HEK293 (cell line): ENCODE measurements at regions not wholly inside any gene's neighbourhood (a gene's known extent, or its start where the extent isn't known, plus 50 kb on each side); places are given as distances from the start of the nearest gene placed in this dataset.

Experiments
- CTCF ChIA-PET: fragments of 350-600 bp; formaldehyde crosslinking; extraction: SDS; loops from one replicate; lab custom pipeline; 2021; ENCODE audit warnings: antibody characterized with exemption; lab: Yijun Ruan, JAX
- POLR2A ChIA-PET: fragments of 300-600 bp; formaldehyde crosslinking; extraction: SDS; loops from one replicate; lab custom pipeline; 2020; ENCODE audit warnings: antibody characterized with exemption, inconsistent platforms; lab: Yijun Ruan, JAX
- H3K27ac ChIP-seq: fragments of 200-500 bp; sonication (Bioruptor generic); 2 replicates; pipeline ENCODE4 v1.5.1; 2014; ENCODE audit warnings: low read depth, low read length, control low read depth, inconsistent platforms; ENCODE audit errors: extremely low read depth
- H3K36me3 ChIP-seq, 2 experiments: fragments of 200-500 bp in 1 of 2; sonication (Bioruptor generic) in 1 of 2; 1 replicate in 1 of 2; 2 replicates in 1 of 2; pipeline ENCODE4 v1.5.1; 2014 to 2017; ENCODE audit warnings: inconsistent platforms in 2 of 2, low read length in 2 of 2; ENCODE audit not compliant: control insufficient read depth in 2 of 2, insufficient read depth in 1 of 2
- H3K4me1 ChIP-seq: fragments of 200-500 bp; sonication (Bioruptor generic); 2 replicates; pipeline ENCODE4 v1.5.1; 2014; ENCODE audit warnings: mild to moderate bottlenecking, low read length, inconsistent platforms; ENCODE audit not compliant: control insufficient read depth, insufficient read depth
- H3K4me3 ChIP-seq: 2 replicates; pipeline ENCODE4 v1.5.1; 2011; ENCODE audit warnings: low read depth, mild to moderate bottlenecking, control low read depth, low read length, moderate library complexity
- H3K9me3 ChIP-seq: fragments of 200-500 bp; sonication (Bioruptor generic); 2 replicates; pipeline ENCODE4 v1.5.1; 2014; ENCODE audit warnings: low read depth, low read length, inconsistent platforms; ENCODE audit not compliant: control insufficient read depth, insufficient read depth
- BCL11B ChIP-seq: fragments of 450-650 bp; formaldehyde crosslinking; IDR thresholded peaks from 2 replicates; pipeline ENCODE4 v1.5.1; 2016; ENCODE audit warnings: low read depth, missing biosample characterization, missing genetic modification characterization
- GFI1B ChIP-seq: fragments of 450-650 bp; formaldehyde crosslinking; IDR thresholded peaks from 2 replicates; pipeline ENCODE4 v1.5.1; 2016; ENCODE audit warnings: missing biosample characterization, missing genetic modification characterization
- KLF9 ChIP-seq: fragments of 450-650 bp; formaldehyde crosslinking; IDR thresholded peaks from 2 replicates; pipeline ENCODE4 v1.5.1; 2016; ENCODE audit warnings: missing biosample characterization, missing genetic modification characterization, low read depth
- MZF1 ChIP-seq: fragments of 450-650 bp; formaldehyde crosslinking; IDR thresholded peaks from 2 replicates; pipeline ENCODE4 v1.5.1; 2017; ENCODE audit warnings: missing biosample characterization, missing genetic modification characterization, borderline replicate concordance
- REPIN1 ChIP-seq: fragments of 450-650 bp; formaldehyde crosslinking; IDR thresholded peaks from 2 replicates; pipeline ENCODE4 v1.5.1; 2017; ENCODE audit warnings: missing biosample characterization, missing genetic modification characterization, low read depth
- SCRT1 ChIP-seq: fragments of 450-650 bp; formaldehyde crosslinking; IDR thresholded peaks from 2 replicates; pipeline ENCODE4 v1.5.1; 2016; ENCODE audit warnings: missing biosample characterization, missing genetic modification characterization, borderline replicate concordance
- WT1 ChIP-seq: fragments of 450-650 bp; formaldehyde crosslinking; IDR thresholded peaks from 2 replicates; pipeline ENCODE4 v1.5.1; 2016; ENCODE audit warnings: missing biosample characterization, missing genetic modification characterization
- ZBTB10 ChIP-seq: fragments of 450-650 bp; formaldehyde crosslinking; IDR thresholded peaks from 2 replicates; pipeline ENCODE4 v1.5.1; 2016; ENCODE audit warnings: missing biosample characterization, missing genetic modification characterization
- ZNF114 ChIP-seq: fragments of 450-650 bp; formaldehyde crosslinking; IDR thresholded peaks from 2 replicates; pipeline ENCODE4 v1.5.0; 2017; ENCODE audit warnings: missing biosample characterization, missing genetic modification characterization
- ZNF146 ChIP-seq: fragments of 450-650 bp; formaldehyde crosslinking; IDR thresholded peaks from 2 replicates; pipeline ENCODE4 v1.5.1; 2016; ENCODE audit warnings: missing biosample characterization, missing genetic modification characterization
- ZNF2 ChIP-seq: fragments of 450-650 bp; formaldehyde crosslinking; IDR thresholded peaks from 2 replicates; pipeline ENCODE4 v1.5.1; 2016; ENCODE audit warnings: missing biosample characterization, missing genetic modification characterization
- ZNF202 ChIP-seq: fragments of 450-650 bp; formaldehyde crosslinking; IDR thresholded peaks from 2 replicates; pipeline ENCODE4 v1.5.1; 2016; ENCODE audit warnings: missing biosample characterization, missing genetic modification characterization, borderline replicate concordance
- ZNF214 ChIP-seq: fragments of 450-650 bp; formaldehyde crosslinking; IDR thresholded peaks from 2 replicates; pipeline ENCODE4 v1.5.1; 2017; ENCODE audit warnings: missing biosample characterization, mild to moderate bottlenecking, missing genetic modification characterization, borderline replicate concordance
- ZNF223 ChIP-seq: fragments of 450-650 bp; formaldehyde crosslinking; IDR thresholded peaks from 2 replicates; pipeline ENCODE4 v1.5.1; 2016; ENCODE audit warnings: missing biosample characterization, missing genetic modification characterization
- ZNF274 ChIP-seq, 2 experiments: fragments of 200-500 bp in 1 of 2; fragments of 450-650 bp in 1 of 2; sonication (Bioruptor generic) in 1 of 2; formaldehyde crosslinking in 1 of 2; IDR thresholded peaks; 2 replicates each; pipeline versions ENCODE4 v1.5.1 to v1.6.1; 2014 to 2016; ENCODE audit warnings: borderline replicate concordance in 1 of 2, inconsistent platforms in 1 of 2, low read length in 1 of 2, missing biosample characterization in 1 of 2, missing genetic modification characterization in 1 of 2
- ZNF280C ChIP-seq: fragments of 450-650 bp; formaldehyde crosslinking; IDR thresholded peaks from 2 replicates; pipeline ENCODE4 v1.5.1; 2016; ENCODE audit warnings: missing biosample characterization, missing genetic modification characterization
- ZNF311 ChIP-seq: fragments of 450-650 bp; formaldehyde crosslinking; IDR thresholded peaks from 2 replicates; pipeline ENCODE4 v1.5.1; 2017; ENCODE audit warnings: missing biosample characterization, missing genetic modification characterization, borderline replicate concordance
- ZNF335 ChIP-seq: fragments of 450-650 bp; formaldehyde crosslinking; conservative IDR thresholded peaks from 2 replicates; pipeline ENCODE4 v1.5.1; 2016; ENCODE audit warnings: missing biosample characterization, missing genetic modification characterization
- ZNF366 ChIP-seq: fragments of 450-650 bp; formaldehyde crosslinking; conservative IDR thresholded peaks from 2 replicates; pipeline ENCODE4 v1.5.1; 2016; ENCODE audit warnings: missing biosample characterization, missing genetic modification characterization
- ZNF37A ChIP-seq: fragments of 450-650 bp; IDR thresholded peaks from 2 replicates; pipeline ENCODE4 v1.5.1; 2018; ENCODE audit warnings: missing biosample characterization, missing genetic modification characterization
- ZNF416 ChIP-seq: fragments of 450-650 bp; formaldehyde crosslinking; IDR thresholded peaks from 2 replicates; pipeline ENCODE4 v1.5.1; 2016; ENCODE audit warnings: missing biosample characterization, missing genetic modification characterization
- ZNF585B ChIP-seq: fragments of 450-650 bp; formaldehyde crosslinking; IDR thresholded peaks from 2 replicates; pipeline ENCODE4 v1.5.1; 2016; ENCODE audit warnings: missing biosample characterization, missing genetic modification characterization
- ZNF596 ChIP-seq: fragments of 450-650 bp; IDR thresholded peaks from 2 replicates; pipeline ENCODE4 v1.5.0; 2018; ENCODE audit warnings: missing biosample characterization, mild to moderate bottlenecking, missing genetic modification characterization, moderate library complexity
- ZNF664 ChIP-seq: fragments of 450-650 bp; formaldehyde crosslinking; IDR thresholded peaks from 2 replicates; pipeline ENCODE4 v1.5.1; 2016; ENCODE audit warnings: missing biosample characterization, missing genetic modification characterization
- ZNF701 ChIP-seq: fragments of 450-650 bp; formaldehyde crosslinking; IDR thresholded peaks from 2 replicates; pipeline ENCODE4 v1.5.1; 2016; ENCODE audit warnings: missing biosample characterization, missing genetic modification characterization
- ZNF837 ChIP-seq: fragments of 450-650 bp; formaldehyde crosslinking; IDR thresholded peaks from 2 replicates; pipeline ENCODE4 v1.5.1; 2016; ENCODE audit warnings: missing biosample characterization, missing genetic modification characterization
- TF ChIP-seq, protein P1 (sequence below): fragments of 450-650 bp; formaldehyde crosslinking; optimal IDR thresholded peaks from 2 replicates; pipeline ENCODE3; 2016; ENCODE audit warnings: missing biosample characterization, mild to moderate bottlenecking, missing genetic modification characterization
- TF ChIP-seq, protein P2 (sequence below): fragments of 450-650 bp; formaldehyde crosslinking; IDR thresholded peaks from 2 replicates; pipeline ENCODE4 v1.5.1; 2016; ENCODE audit warnings: missing biosample characterization, missing genetic modification characterization
- TF ChIP-seq, protein P3 (sequence below): fragments of 450-650 bp; IDR thresholded peaks from 2 replicates; pipeline ENCODE4 v1.5.1; 2018; ENCODE audit warnings: missing biosample characterization, mild to moderate bottlenecking, missing genetic modification characterization

DNA sequence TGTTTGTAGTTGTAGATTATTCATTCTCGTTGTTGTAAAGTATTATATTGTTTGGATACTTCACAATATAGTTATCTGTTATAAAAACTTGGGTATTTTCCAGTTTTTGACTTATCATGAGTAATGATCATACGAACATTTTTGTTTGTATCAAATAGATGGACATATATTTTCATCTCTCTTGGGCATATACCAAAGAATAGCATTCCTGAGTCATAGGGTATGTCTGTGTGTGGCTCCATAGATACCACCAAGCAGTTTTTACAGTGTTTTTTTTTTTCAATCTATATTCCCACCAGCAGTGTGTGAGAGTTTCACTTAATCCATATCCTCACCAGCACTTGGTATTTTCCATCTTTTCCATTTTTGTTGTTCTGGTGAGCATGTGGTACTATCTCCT, 89.7 kb upstream of the RAB40AL start:
- no peak overlapping the region for H3K27ac ChIP-seq
- POLR2A ChIA-PET = no interaction called here
- H3K4me1 ChIP-seq = no peaks in the 10 kb centered on the region
- CTCF ChIA-PET = no interaction called here
- TF ChIP-seq ZNF596 (tag by site-specific recombination) (no peak), ZNF585B (tag by site-specific recombination) (no peak), ZNF202 (tag by site-specific recombination) (no peak), ZNF280C (tag by site-specific recombination) (no peak), ZNF366 (tag by site-specific recombination) (no peak), ZNF664 (no peak), ZNF223 (tag by site-specific recombination) (no peak), ZNF274 (IDR thresholded peaks at IDR 0.05; ENCODE audit: low read length) (no peak), ZNF274 (tag by site-specific recombination; IDR thresholded peaks at IDR 0.05; ENCODE audit: borderline replicate concordance) (no peak), ZNF701 (tag by site-specific recombination) (no peak), MZF1 (tag by site-specific recombination) (no peak), ZNF311 (tag by site-specific recombination) (no peak), ZNF837 (tag by site-specific recombination) (no peak), ZNF214 (tag by site-specific recombination) (no peak), ZBTB10 (tag by site-specific recombination) (no peak)
- TF ChIP-seq, protein P1, sequence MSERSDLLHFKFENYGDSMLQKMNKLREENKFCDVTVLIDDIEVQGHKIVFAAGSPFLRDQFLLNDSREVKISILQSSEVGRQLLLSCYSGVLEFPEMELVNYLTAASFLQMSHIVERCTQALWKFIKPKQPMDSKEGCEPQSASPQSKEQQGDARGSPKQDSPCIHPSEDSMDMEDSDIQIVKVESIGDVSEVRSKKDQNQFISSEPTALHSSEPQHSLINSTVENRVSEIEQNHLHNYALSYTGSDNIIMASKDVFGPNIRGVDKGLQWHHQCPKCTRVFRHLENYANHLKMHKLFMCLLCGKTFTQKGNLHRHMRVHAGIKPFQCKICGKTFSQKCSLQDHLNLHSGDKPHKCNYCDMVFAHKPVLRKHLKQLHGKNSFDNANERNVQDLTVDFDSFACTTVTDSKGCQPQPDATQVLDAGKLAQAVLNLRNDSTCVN (tag by site-specific recombination) = no peak
- TF ChIP-seq, protein P2, sequence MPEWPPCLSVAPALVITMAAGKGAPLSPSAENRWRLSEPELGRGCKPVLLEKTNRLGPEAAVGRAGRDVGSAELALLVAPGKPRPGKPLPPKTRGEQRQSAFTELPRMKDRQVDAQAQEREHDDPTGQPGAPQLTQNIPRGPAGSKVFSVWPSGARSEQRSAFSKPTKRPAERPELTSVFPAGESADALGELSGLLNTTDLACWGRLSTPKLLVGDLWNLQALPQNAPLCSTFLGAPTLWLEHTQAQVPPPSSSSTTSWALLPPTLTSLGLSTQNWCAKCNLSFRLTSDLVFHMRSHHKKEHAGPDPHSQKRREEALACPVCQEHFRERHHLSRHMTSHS (tag by site-specific recombination) = no peak
- H3K9me3 ChIP-seq = no peaks in the 10 kb centered on the region
- peaks cover 0 to 34% of the 10 kb centered on the region in 2 experiments; a peak in 1 of 3 replicates for H3K36me3 ChIP-seq
- no peak overlapping the region for H3K4me3 ChIP-seq

DNA sequence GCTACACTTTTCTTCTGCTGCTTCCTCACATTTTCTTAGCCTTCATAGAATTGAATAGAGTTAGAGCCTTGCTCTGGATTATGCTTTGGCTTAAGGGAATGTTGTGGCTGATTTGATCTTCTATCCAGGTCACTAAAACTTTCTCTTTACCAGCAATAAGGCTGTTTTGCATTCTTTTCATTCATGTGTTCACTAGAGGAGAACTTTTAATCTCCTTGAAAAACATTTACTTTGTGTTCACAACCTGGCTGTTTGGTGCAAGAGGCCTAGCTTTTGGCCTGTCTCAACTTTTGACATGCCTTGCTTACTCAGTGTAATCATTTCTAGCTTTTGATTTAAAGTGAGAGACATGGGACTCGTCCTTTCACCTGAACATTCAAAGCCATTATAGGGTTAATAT, 87.7 kb upstream of the RAB40AL start:
- Histone ChIP-seq H3K4me3 (no peak overlapping the region), H3K9me3 (no peaks in the 10 kb centered on the region; the same call in 1 of the 2 replicates), H3K27ac (no peak overlapping the region), H3K4me1 (no peaks in the 10 kb centered on the region), H3K36me3 (peaks cover 0 to 26% of the 10 kb centered on the region in 2 experiments; a peak in 1 of 3 replicates)
- POLR2A ChIA-PET = no interaction called here
- CTCF ChIA-PET = no interaction called here
- no peak for TF ChIP-seq ZNF146 (tag by site-specific recombination)
- TF ChIP-seq REPIN1 (tag by site-specific recombination) = no peak
- TF ChIP-seq BCL11B = no peak
- TF ChIP-seq, protein P3, sequence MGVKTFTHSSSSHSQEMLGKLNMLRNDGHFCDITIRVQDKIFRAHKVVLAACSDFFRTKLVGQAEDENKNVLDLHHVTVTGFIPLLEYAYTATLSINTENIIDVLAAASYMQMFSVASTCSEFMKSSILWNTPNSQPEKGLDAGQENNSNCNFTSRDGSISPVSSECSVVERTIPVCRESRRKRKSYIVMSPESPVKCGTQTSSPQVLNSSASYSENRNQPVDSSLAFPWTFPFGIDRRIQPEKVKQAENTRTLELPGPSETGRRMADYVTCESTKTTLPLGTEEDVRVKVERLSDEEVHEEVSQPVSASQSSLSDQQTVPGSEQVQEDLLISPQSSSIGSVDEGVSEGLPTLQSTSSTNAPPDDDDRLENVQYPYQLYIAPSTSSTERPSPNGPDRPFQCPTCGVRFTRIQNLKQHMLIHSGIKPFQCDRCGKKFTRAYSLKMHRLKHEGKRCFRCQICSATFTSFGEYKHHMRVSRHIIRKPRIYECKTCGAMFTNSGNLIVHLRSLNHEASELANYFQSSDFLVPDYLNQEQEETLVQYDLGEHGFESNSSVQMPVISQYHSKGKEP = no peak
- TF ChIP-seq KLF9 (tag by site-specific recombination) = no peak
- no peak for TF ChIP-seq SCRT1 (tag by site-specific recombination)
- no peak for TF ChIP-seq ZNF37A (tag by site-specific recombination)
- no peak for TF ChIP-seq WT1 (tag by site-specific recombination)
- no peak for TF ChIP-seq ZNF416
- no peak for TF ChIP-seq ZNF335 (tag by site-specific recombination)
- TF ChIP-seq ZNF2 = no peak
- TF ChIP-seq GFI1B = no peak
- TF ChIP-seq ZNF114 (tag by site-specific recombination) = no peak
